ENCODE measurements at regions not wholly inside any gene's neighbourhood (a gene's known extent, or its start where the extent isn't known, plus 50 kb on each side); places are given as distances from the start of the nearest gene placed in this dataset.

- TF ChIP-seq FOXM1 (IDR thresholded peaks at IDR 0.05; ENCODE audit: borderline replicate concordance, low read depth) (no peak), EP300 (IDR thresholded peaks at IDR 0.05; ENCODE audit: borderline replicate concordance) (no peak), TAF1 (IDR thresholded peaks at IDR 0.05; ENCODE audit: low read depth) (no peak), REST (IDR thresholded peaks at IDR 0.05; ENCODE audit: low read depth) (no peak)
Measured at GRCh38 chr16:86080982-86081381, 182.0 kb downstream of the IRF8 start.

Measured in Ishikawa (cell line).